HG02678 (cell line): ENCODE measurements at regions not wholly inside any gene's neighbourhood (a gene's known extent, or its start where the extent isn't known, plus 50 kb on each side); places are given as distances from the start of the nearest gene placed in this dataset.

Experiments used
- ATAC-seq: cut with Tn5 transposase; IDR thresholded peaks from one replicate; pipeline ENCODE4 v1.9.1; 2021; ENCODE audit warnings: mild to moderate bottlenecking, moderate library complexity; ENCODE audit not compliant: unreplicated experiment

DNA sequence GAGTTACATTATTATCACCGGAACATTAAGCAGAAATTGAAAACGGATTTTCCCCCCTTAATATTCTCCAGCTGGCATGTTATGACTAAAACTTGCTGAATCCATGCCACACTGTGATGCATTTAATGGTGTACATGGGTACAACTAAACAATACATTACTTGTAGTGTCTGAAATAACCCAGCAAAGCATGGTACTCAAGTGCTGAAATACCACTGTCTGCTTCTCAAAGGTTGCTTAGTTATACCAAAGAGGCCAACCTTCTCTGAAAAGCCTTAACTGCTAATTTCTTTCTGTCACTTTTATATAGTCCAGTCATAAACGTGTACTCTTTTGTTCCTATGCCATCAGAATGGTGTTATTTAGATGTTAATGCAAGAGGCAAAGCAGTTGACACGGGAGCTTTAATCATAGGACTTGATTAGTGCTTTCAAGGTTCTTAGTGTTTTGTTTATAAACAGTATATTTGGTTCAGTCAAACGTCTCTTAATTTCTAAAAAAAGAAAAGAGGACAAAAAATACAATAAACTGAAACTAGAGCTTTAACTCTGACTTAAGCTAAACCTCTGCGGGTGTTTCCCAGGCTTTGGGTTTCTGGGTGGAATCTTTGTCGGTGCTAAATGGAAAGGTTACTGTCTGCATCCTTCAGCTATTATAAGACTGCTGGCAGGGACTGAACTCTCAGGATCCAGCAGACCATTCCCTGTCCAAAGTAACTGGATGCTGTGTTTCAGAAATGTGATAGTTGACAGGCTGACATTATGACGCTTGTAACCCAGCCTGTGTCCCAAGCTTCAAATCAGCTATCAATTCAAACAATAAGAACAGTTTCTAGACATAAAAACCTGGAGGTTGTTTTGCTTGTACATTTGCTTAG lies 202.6 kb downstream of the PPP1R3A start:
- no peak for ATAC-seq

- no peak for ATAC-seq
Observed at GRCh38 chr7:113715262-113715661, 203.5 kb downstream of the PPP1R3A start.

GRCh38 chr7:113710310-113711096 lies 208.3 kb downstream of the PPP1R3A start:
- peak; percentile 98 for ATAC-seq

DNA sequence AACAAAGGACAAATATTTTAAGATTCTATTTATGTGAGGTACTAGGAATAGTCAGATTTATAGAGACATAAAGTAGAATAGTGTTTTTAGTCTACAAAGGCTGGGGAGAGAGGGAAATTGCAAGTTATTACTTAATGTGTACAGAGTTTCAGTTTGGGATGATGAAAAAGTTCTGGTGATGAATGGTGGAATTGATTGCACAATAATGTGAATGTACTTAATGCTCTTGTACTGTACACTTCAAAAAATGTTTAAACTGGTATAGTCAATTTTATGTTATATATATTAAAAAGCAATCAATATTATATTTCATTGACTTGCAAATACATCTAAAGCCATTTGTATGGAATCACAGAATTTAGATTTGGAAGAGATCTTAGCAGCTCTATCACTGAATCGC lies 213.4 kb downstream of the PPP1R3A start:
- ATAC-seq, result no peak

DNA sequence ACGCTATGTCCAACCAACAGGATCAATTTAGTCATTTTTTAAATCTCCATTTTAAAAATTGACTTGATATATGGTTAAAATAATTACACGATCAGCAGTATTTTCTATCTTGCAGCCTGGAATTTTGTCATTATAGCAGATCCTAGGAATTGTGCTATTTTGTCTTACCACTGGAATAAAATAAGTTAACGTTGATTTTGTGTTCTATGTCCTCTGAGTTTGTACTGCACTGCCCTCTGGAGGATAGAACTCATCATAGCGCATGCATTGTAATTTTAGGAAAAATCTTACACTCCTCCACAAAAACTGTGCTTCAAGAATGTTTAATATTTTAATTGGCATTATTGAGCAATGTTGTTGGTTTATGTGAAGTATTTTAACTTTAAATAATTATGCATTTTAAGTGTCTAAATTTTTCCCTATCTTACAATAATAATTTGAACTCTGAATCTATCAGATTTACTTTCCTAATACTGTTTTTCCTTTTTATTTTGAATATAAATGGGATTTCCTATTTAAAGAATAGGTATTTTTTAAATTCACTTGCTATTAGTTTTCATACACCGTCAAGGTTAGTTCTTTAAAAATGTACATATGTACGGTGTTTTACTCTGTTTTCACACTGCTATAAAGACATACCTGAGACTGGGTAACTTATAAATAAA lies 220.1 kb downstream of the PPP1R3A start:
- ATAC-seq, result peak; percentile 54

GRCh38 chr7:113694149-113694548 lies 224.7 kb downstream of the PPP1R3A start:
- no peak for ATAC-seq

DNA sequence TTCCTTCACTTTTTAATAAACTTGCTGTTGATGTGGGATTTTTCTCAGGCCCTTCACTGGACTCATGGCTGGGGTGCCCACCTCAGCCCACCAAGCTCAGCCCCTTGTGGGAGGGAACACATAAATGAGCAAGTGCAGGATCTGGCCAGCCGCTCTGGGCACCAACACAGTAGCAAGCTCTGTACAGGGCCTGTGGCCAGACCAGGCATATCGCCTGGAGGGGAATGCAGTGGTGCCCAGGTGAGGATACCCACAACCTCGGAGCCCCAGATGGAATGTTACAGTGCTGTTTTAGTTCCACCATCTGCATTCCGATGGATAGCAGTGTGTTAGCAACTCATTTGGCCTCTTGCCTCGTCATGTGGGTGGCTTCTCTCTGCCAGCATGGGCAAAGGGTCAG lies 234.6 kb downstream of the PPP1R3A start:
- ATAC-seq, result no peak

DNA sequence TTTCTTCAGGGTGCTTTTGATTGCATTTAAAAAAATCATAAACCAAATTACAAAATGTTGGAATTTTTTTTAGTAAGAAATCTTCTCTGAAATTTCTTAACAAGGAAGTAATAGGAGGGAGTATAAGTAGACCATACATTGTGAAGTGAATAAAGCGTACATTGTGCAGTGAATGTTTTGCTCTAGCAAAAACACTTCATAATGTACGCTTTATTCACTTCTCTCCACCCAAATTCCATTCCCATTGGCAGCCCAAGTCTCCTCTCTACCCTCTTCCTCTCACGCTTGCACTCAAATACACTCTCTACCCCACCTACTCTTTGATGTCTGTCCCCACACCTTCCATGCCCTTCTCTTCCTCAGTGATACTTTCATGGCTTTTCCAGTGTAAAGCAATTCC lies 241.0 kb downstream of the PPP1R3A start:
- no peak for ATAC-seq

GRCh38 chr7:113664867-113665266 lies 253.9 kb downstream of the PPP1R3A start:
- ATAC-seq, result no peak

DNA sequence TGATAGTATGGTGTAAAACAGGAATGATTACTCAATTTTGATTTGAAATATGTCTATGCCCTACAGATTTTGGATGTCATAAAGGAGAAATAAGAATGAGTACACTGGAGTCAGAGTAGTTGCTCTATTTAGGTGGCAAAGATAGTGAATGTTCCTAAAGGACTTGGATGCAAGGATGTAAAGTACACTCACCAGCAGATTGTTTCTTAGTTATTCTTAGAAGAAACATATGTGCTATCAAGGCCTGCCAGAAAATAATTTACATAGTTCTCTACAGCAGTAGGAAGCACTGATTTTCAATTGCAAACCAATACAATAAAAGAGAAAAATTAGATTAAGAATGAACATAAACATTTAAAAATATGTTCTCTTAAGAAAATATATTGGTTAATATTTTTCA lies 259.4 kb downstream of the PPP1R3A start:
- ATAC-seq, result no peak

- ATAC-seq, result peak; percentile 74
Observed at GRCh38 chr7:113657603-113658002, 261.2 kb downstream of the PPP1R3A start.

GRCh38 chr7:113652501-113652900 lies 266.3 kb downstream of the PPP1R3A start:
- ATAC-seq, result no peak

- ATAC-seq, result no peak
Observed at GRCh38 chr7:113649556-113649955, 269.3 kb downstream of the PPP1R3A start.

- ATAC-seq, result no peak
Observed at GRCh38 chr7:113639221-113639620, 279.6 kb downstream of the PPP1R3A start.

- ATAC-seq, result no peak
Observed at GRCh38 chr7:113636727-113637421, 281.9 kb downstream of the PPP1R3A start.

- ATAC-seq, result no peak
Observed at GRCh38 chr7:113635492-113635891, 283.3 kb downstream of the PPP1R3A start.

DNA sequence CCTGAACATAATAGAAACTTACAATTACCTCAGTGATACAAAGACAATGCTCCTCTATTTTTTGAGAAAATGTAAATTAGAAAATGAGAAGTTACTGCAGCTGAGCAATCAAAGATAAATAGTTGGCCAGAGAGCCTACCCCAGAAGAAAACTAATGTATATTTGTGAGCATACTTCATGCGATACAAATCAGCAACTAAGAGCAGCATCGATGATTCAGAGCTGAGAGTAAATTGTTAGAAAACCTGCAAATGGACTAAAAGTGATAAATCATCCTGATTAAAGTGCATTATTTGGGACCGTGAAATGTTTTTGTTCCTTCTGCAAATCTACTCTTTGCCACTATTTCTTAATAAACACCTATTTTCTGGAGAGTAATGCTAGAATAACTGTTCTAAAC lies 285.7 kb downstream of the PPP1R3A start:
- no peak for ATAC-seq

- no peak for ATAC-seq
Observed at GRCh38 chr7:113628948-113629847, 289.6 kb downstream of the PPP1R3A start.

GRCh38 chr7:113625494-113626102 lies 293.2 kb downstream of the PPP1R3A start:
- ATAC-seq, result no peak
